ENCODE measurements at regions not wholly inside any gene's neighbourhood (a gene's known extent, or its start where the extent isn't known, plus 50 kb on each side); places are given as distances from the start of the nearest gene placed in this dataset.

- in situ Hi-C loops (cut with MboI; ENCODE audit: low pct_ligation_motif_present in 1 of 4, low pct_unique_long_range_greater_than_20kb in 1 of 4, low sequenced_read_pairs in 3 of 4), result no loop called here
Observed at GRCh38 chr6:14423955-14424354, 306.4 kb downstream of the CD83 start.

GRCh38 chr6:14425805-14426204, 308.2 kb downstream of the CD83 start:
- DNase-seq, result no peak
- Histone ChIP-seq H3K27me3 (no peaks in the 10 kb centered on the region), H3K9me3 (no peaks in the 10 kb centered on the region), H3K27ac (no peak overlapping the region), H3K4me3 (no peak overlapping the region), H3K4me1 (no peaks in the 10 kb centered on the region), H3K36me3 (no peaks in the 10 kb centered on the region)
- 93% methylated on average over 6 of the region's 6 CpGs for WGBS, 2 donors (ENCODE audit: low coverage in 1 of 2)
- in situ Hi-C loops (cut with MboI; ENCODE audit: low pct_ligation_motif_present in 1 of 4, low pct_unique_long_range_greater_than_20kb in 1 of 4, low sequenced_read_pairs in 3 of 4), result no loop called here
- TF ChIP-seq CTCF (IDR thresholded peaks at IDR 0.05) (no peak), POLR2A (IDR thresholded peaks at IDR 0.05) (no peak), POLR2AphosphoS5 (IDR thresholded peaks at IDR 0.05) (no peak), EP300 (IDR thresholded peaks at IDR 0.05; ENCODE audit: low read depth) (no peak)
- intact Hi-C loops (cut with DNase I; ENCODE audit: low total_unique reads), result no loop called here

More at GRCh38 chr6:14423955-14424354, 306.4 kb downstream of the CD83 start:
- H3K4me3 ChIP-seq, result no peak overlapping the region
- no peaks in the 10 kb centered on the region for H3K9me3 ChIP-seq
- 89 to 93% methylated on average over 3 to 6 of the region's 6 CpGs for WGBS, 2 donors (ENCODE audit: low coverage in 1 of 2)
- TF ChIP-seq EP300 (IDR thresholded peaks at IDR 0.05; ENCODE audit: low read depth), result no peak
- no peak for TF ChIP-seq CTCF (IDR thresholded peaks at IDR 0.05)
- no peak for TF ChIP-seq POLR2AphosphoS5 (IDR thresholded peaks at IDR 0.05)
- TF ChIP-seq POLR2A (IDR thresholded peaks at IDR 0.05), result no peak
- no peak overlapping the region for H3K27ac ChIP-seq
- intact Hi-C loops (cut with DNase I; ENCODE audit: low total_unique reads), result no loop called here
- DNase-seq, result no peak
- no peaks in the 10 kb centered on the region for H3K36me3 ChIP-seq
- H3K4me1 ChIP-seq, result no peaks in the 10 kb centered on the region
- H3K27me3 ChIP-seq, result no peaks in the 10 kb centered on the region

GRCh38 chr6:14426281-14426680, 308.7 kb downstream of the CD83 start:
- in situ Hi-C loops (cut with MboI; ENCODE audit: low pct_ligation_motif_present in 1 of 4, low pct_unique_long_range_greater_than_20kb in 1 of 4, low sequenced_read_pairs in 3 of 4) (no loop called here), intact Hi-C loops (cut with DNase I; ENCODE audit: low total_unique reads) (no loop called here)
- Histone ChIP-seq H3K9me3 (no peaks in the 10 kb centered on the region), H3K4me3 (no peak overlapping the region), H3K27ac (no peak overlapping the region), H3K36me3 (no peaks in the 10 kb centered on the region), H3K27me3 (no peaks in the 10 kb centered on the region), H3K4me1 (no peaks in the 10 kb centered on the region)
- TF ChIP-seq POLR2AphosphoS5 (IDR thresholded peaks at IDR 0.05) (no peak), POLR2A (IDR thresholded peaks at IDR 0.05) (no peak), EP300 (IDR thresholded peaks at IDR 0.05; ENCODE audit: low read depth) (no peak), CTCF (IDR thresholded peaks at IDR 0.05) (no peak)
- no peak for DNase-seq
- WGBS, 2 donors (ENCODE audit: low coverage in 1 of 2), result 94 to 100% methylated on average over 2 of the region's 2 CpGs

- Histone ChIP-seq H3K27ac (no peak overlapping the region), H3K36me3 (no peaks in the 10 kb centered on the region), H3K4me1 (no peaks in the 10 kb centered on the region), H3K4me3 (no peak overlapping the region), H3K27me3 (no peaks in the 10 kb centered on the region), H3K9me3 (no peaks in the 10 kb centered on the region)
- 78% methylated on average over 3 of the region's 3 CpGs; no CpG with 5 or more reads in 1 of the 2 donors for WGBS, 2 donors (ENCODE audit: low coverage in 1 of 2)
- TF ChIP-seq POLR2AphosphoS5 (IDR thresholded peaks at IDR 0.05), result no peak
- no peak for TF ChIP-seq CTCF (IDR thresholded peaks at IDR 0.05)
- no peak for TF ChIP-seq POLR2A (IDR thresholded peaks at IDR 0.05)
- no peak for TF ChIP-seq EP300 (IDR thresholded peaks at IDR 0.05; ENCODE audit: low read depth)
- in situ Hi-C loops (cut with MboI; ENCODE audit: low pct_ligation_motif_present in 1 of 4, low pct_unique_long_range_greater_than_20kb in 1 of 4, low sequenced_read_pairs in 3 of 4), result no loop called here
- DNase-seq, result no peak
- intact Hi-C loops (cut with DNase I; ENCODE audit: low total_unique reads), result no loop called here
Observed at GRCh38 chr6:14428269-14428668, 310.7 kb downstream of the CD83 start.
